SK-N-SH (cell line): ENCODE measurements at regions not wholly inside any gene's neighbourhood (a gene's known extent, or its start where the extent isn't known, plus 50 kb on each side); places are given as distances from the start of the nearest gene placed in this dataset.

ENCODE experiments used
- CTCF ChIA-PET: fragments of 300-600, 350-600 bp; formaldehyde crosslinking; extraction: SDS; loops from one replicate; lab custom pipeline; 2021; lab: Yijun Ruan, JAX
- POLR2A ChIA-PET: fragments of 350-600 bp; sonication (Branson Sonifier 250); formaldehyde crosslinking; extraction: SDS; loops from one replicate; lab custom pipeline; 2020; ENCODE audit warnings: antibody characterized with exemption, inconsistent platforms; lab: Yijun Ruan, JAX
- DNase-seq: peaks from one replicate; pipeline ENCODE4 v3.0.0; 2012
- H2AFZ ChIP-seq: fragments of 200-600 bp; sonication (generic); 2 replicates; pipeline ENCODE4 v1.8.1; 2016; ENCODE audit warnings: antibody characterized with exemption, mild to moderate bottlenecking, low read depth
- H3F3A ChIP-seq: fragments of 200-600 bp; sonication (generic); replicated peaks from 2 replicates; pipeline ENCODE3; 2016; ENCODE audit warnings: antibody characterized with exemption, mild to moderate bottlenecking; ENCODE audit not compliant: insufficient read depth
- H3K27ac ChIP-seq, 2 experiments: fragments of 200-500 bp in 1 of 2; fragments of 200-600 bp in 1 of 2; sonication (Bioruptor generic) in 1 of 2; sonication (generic), shearing (Covaris generic) in 1 of 2; 2 replicates each; pipeline versions ENCODE4 v1.5.1 to v1.6.1; 2014 to 2016; ENCODE audit warnings: low read depth in 2 of 2, inconsistent platforms in 1 of 2, low read length in 1 of 2, mild to moderate bottlenecking in 1 of 2, mixed read lengths in 1 of 2
- H3K27me3 ChIP-seq: fragments of 200-600 bp; sonication (generic), shearing (Covaris generic); 2 replicates; pipeline ENCODE4 v1.6.1; 2016; ENCODE audit warnings: mixed run types; ENCODE audit not compliant: insufficient read depth
- H3K36me3 ChIP-seq, 2 experiments: fragments of 200-500 bp in 1 of 2; fragments of 200-600 bp in 1 of 2; sonication (Bioruptor generic) in 1 of 2; sonication (generic) in 1 of 2; replicated peaks in 1 of 2; 2 replicates each; pipeline versions ENCODE3 to v1.5.1; 2014 to 2016; ENCODE audit warnings: low read length in 1 of 2, mild to moderate bottlenecking in 1 of 2; ENCODE audit not compliant: insufficient read depth in 2 of 2, control insufficient read depth in 1 of 2
- H3K4me1 ChIP-seq, 2 experiments: fragments of 200-500 bp in 1 of 2; fragments of 200-600 bp in 1 of 2; sonication (Bioruptor generic) in 1 of 2; sonication (generic), shearing (Covaris generic) in 1 of 2; 2 replicates each; pipeline versions ENCODE4 v1.5.1 to v1.6.1; 2014 to 2016; ENCODE audit warnings: low read depth in 1 of 2, low read length in 1 of 2, mixed run types in 1 of 2; ENCODE audit not compliant: insufficient read depth in 2 of 2, control insufficient read depth in 1 of 2
- H3K4me2 ChIP-seq: fragments of 200-600 bp; sonication (generic), shearing (Covaris generic); 2 replicates; pipeline ENCODE4 v1.6.1; 2017; ENCODE audit warnings: mixed run types
- H3K4me3 ChIP-seq, 2 experiments: fragments of 200-500 bp in 1 of 2; fragments of 200-600 bp in 1 of 2; sonication (Bioruptor generic) in 1 of 2; sonication (generic), shearing (Covaris generic) in 1 of 2; 2 replicates each; pipeline versions ENCODE4 v1.5.1 to v1.8.1; 2014 to 2016; ENCODE audit warnings: low read depth in 2 of 2, inconsistent platforms in 1 of 2, low read length in 1 of 2, mild to moderate bottlenecking in 1 of 2, mixed read lengths in 1 of 2, moderate library complexity in 1 of 2
- H3K79me2 ChIP-seq: fragments of 200-600 bp; sonication (generic); 2 replicates; pipeline ENCODE4 v1.8.1; 2017; ENCODE audit warnings: mild to moderate bottlenecking; ENCODE audit not compliant: insufficient read depth
- H3K9ac ChIP-seq: fragments of 200-600 bp; sonication (generic); 2 replicates; pipeline ENCODE4 v1.6.1; 2017; ENCODE audit warnings: mixed run types
- H3K9me2 ChIP-seq: fragments of 200-600 bp; sonication (generic); 2 replicates; pipeline ENCODE4 v1.6.1; 2017; ENCODE audit warnings: mixed run types
- H3K9me3 ChIP-seq: fragments of 200-600 bp; sonication (generic); 2 replicates; pipeline ENCODE4 v1.6.1; 2017; ENCODE audit warnings: mixed run types, mild to moderate bottlenecking, moderate library complexity
- H4K20me1 ChIP-seq: fragments of 200-600 bp; sonication (generic); 2 replicates; pipeline ENCODE4 v1.6.1; 2017; ENCODE audit warnings: mild to moderate bottlenecking, mixed run types; ENCODE audit not compliant: insufficient read depth
- CHD2 ChIP-seq: fragments of 150-350 bp; IDR thresholded peaks from 2 replicates; pipeline ENCODE4 v1.6.1; 2018; ENCODE audit warnings: low read length; ENCODE audit not compliant: partially characterized antibody
- EP300 ChIP-seq, 2 experiments: IDR thresholded peaks; 2 replicates each; pipeline versions ENCODE4 v1.4.0 to v1.6.1; 2012; ENCODE audit warnings: borderline replicate concordance in 1 of 2, low read depth in 1 of 2, low read length in 1 of 2
- EZH2phosphoT487 ChIP-seq: fragments of 200-600 bp; sonication (generic); IDR thresholded peaks from 2 replicates; pipeline ENCODE4 v1.6.1; 2017; ENCODE audit warnings: low read depth, mixed run types, mild to moderate bottlenecking, antibody characterized with exemption, moderate library complexity, borderline replicate concordance
- FOXJ3 ChIP-seq: sonication (generic); formaldehyde crosslinking; IDR thresholded peaks from 2 replicates; pipeline ENCODE4 v1.5.1; 2020; ENCODE audit warnings: mild to moderate bottlenecking, missing genetic modification reagents
- FOXM1 ChIP-seq: IDR thresholded peaks from 2 replicates; pipeline ENCODE4 v1.4.0; 2012; ENCODE audit warnings: low read depth, mild to moderate bottlenecking
- GABPA ChIP-seq: IDR thresholded peaks from 2 replicates; pipeline ENCODE4 v1.4.0; 2012; ENCODE audit warnings: low read depth, mild to moderate bottlenecking
- GATA2 ChIP-seq: sonication (generic); formaldehyde crosslinking; IDR thresholded peaks from 2 replicates; pipeline ENCODE4 v1.5.0; 2020; ENCODE audit warnings: mild to moderate bottlenecking, missing genetic modification reagents
- MAX ChIP-seq: IDR thresholded peaks from 2 replicates; pipeline ENCODE4 v1.4.0; 2012; ENCODE audit warnings: low read depth
- MEF2A ChIP-seq: IDR thresholded peaks from 2 replicates; pipeline ENCODE4 v1.4.0; 2012; ENCODE audit warnings: low read depth, borderline replicate concordance
- NFIC ChIP-seq: IDR thresholded peaks from 2 replicates; pipeline ENCODE4 v1.4.0; 2012; ENCODE audit warnings: borderline replicate concordance
- NRF1 ChIP-seq: IDR thresholded peaks from 2 replicates; pipeline ENCODE4 v1.6.1; 2012; ENCODE audit warnings: low read depth, mild to moderate bottlenecking, low read length
- PBX3 ChIP-seq: IDR thresholded peaks from 2 replicates; pipeline ENCODE4; 2012
- RAD21 ChIP-seq: IDR thresholded peaks from 2 replicates; pipeline ENCODE4 v1.6.1; 2012; ENCODE audit warnings: mild to moderate bottlenecking, low read length
- RFX5 ChIP-seq: IDR thresholded peaks from 2 replicates; pipeline ENCODE4 v1.6.1; 2012; ENCODE audit warnings: mild to moderate bottlenecking, improper control_type of control experiment, low read length
- RXRA ChIP-seq: IDR thresholded peaks from 2 replicates; pipeline ENCODE4 v1.4.0; 2012; ENCODE audit warnings: low read depth, mild to moderate bottlenecking, borderline replicate concordance
- SIN3A ChIP-seq: IDR thresholded peaks from 2 replicates; pipeline ENCODE4 v1.6.1; 2012; ENCODE audit warnings: low read depth, mild to moderate bottlenecking, low read length, moderate library complexity, borderline replicate concordance
- TCF12 ChIP-seq: IDR thresholded peaks from 2 replicates; pipeline ENCODE4 v1.4.0; 2012
- TEAD4 ChIP-seq: IDR thresholded peaks from 2 replicates; pipeline ENCODE4 v1.4.0; 2012; ENCODE audit warnings: mild to moderate bottlenecking, borderline replicate concordance; ENCODE audit not compliant: insufficient read depth
- USF1 ChIP-seq: IDR thresholded peaks from 2 replicates; pipeline ENCODE4 v1.4.0; 2012; ENCODE audit warnings: low read depth, borderline replicate concordance
- USF2 ChIP-seq: fragments of 150-350 bp; IDR thresholded peaks from 2 replicates; pipeline ENCODE4 v1.6.1; 2017; ENCODE audit warnings: antibody characterized with exemption, low read length, low read depth, borderline replicate concordance
- ZBTB33 ChIP-seq: IDR thresholded peaks from 2 replicates; pipeline ENCODE4 v1.4.0; 2012; ENCODE audit warnings: low read depth, borderline replicate concordance
- WGBS: methylation state at CpG from one replicate; pipeline ENCODE4 v1.1.6; 2017; ENCODE audit warnings: low lambda C conversion rate; 5-methylcytosine and 5-hydroxymethylcytosine counted together

GRCh38 chr2:188189356-188189755 is 102.3 kb upstream of the GULP1 start:
- H3K27ac ChIP-seq, result no peak overlapping the region
- no peaks in the 10 kb centered on the region for H3K27me3 ChIP-seq
- TF ChIP-seq PBX3, result no peak
- TF ChIP-seq TEAD4, result no peak
- no peak for TF ChIP-seq EP300 (IDR thresholded peaks at IDR 0.05; ENCODE audit: borderline replicate concordance in 1 of 2, low read depth in 1 of 2, low read length in 1 of 2)
- no peak for TF ChIP-seq GATA2 (CRISPR knock-in tag)
- no peak for TF ChIP-seq USF1
- no peak for TF ChIP-seq SIN3A
- TF ChIP-seq TCF12, result no peak
- no peak for TF ChIP-seq CHD2
- TF ChIP-seq NFIC, result no peak
- TF ChIP-seq, all 33 proteins: peak for 0
- H3K4me2 ChIP-seq, result no peak overlapping the region
- H3K36me3 ChIP-seq, result no peaks in the 10 kb centered on the region
- no peaks in the 10 kb centered on the region for H3K79me2 ChIP-seq
- H2AFZ ChIP-seq, result peak overlapping the region; percentile 39; the same call in 1 of the 2 replicates
- H4K20me1 ChIP-seq, result no peaks in the 10 kb centered on the region
- no peaks in the 10 kb centered on the region for H3F3A ChIP-seq
- no peaks in the 10 kb centered on the region for H3K4me1 ChIP-seq
- 54% methylated on average over 3 of the region's 3 CpGs for WGBS
- no peaks in the 10 kb centered on the region for H3K9me3 ChIP-seq
- ChIA-PET CTCF (no interaction called here), POLR2A (no interaction called here)
- H3K4me3 ChIP-seq, result no peak overlapping the region
- H3K9me2 ChIP-seq, result no peaks in the 10 kb centered on the region
- H3K9ac ChIP-seq, result no peak overlapping the region
- DNase-seq, result no peak

- no peak for DNase-seq
- ChIA-PET CTCF (interaction anchor here (1.2 kb wide), 1 partner anchor 10 kb away, joined by 3 read pairs; no protein-coding TSS in a partner anchor), POLR2A (no interaction called here)
- H3K4me2 ChIP-seq, result no peak overlapping the region
- no peaks in the 10 kb centered on the region for H3K36me3 ChIP-seq
- TF ChIP-seq EZH2phosphoT487 (no peak), TEAD4 (no peak), NRF1 (no peak), RFX5 (no peak), TCF12 (no peak), MAX (no peak), ZBTB33 (no peak), SIN3A (no peak), GATA2 (CRISPR knock-in tag) (no peak), PBX3 (no peak), CHD2 (no peak), RAD21 (no peak), FOXJ3 (CRISPR knock-in tag) (no peak), MEF2A (no peak), NFIC (no peak), USF2 (no peak), GABPA (no peak), EP300 (IDR thresholded peaks at IDR 0.05; ENCODE audit: borderline replicate concordance in 1 of 2, low read depth in 1 of 2, low read length in 1 of 2) (no peak), FOXM1 (no peak), RXRA (no peak)
- H3K9ac ChIP-seq, result no peak overlapping the region
- WGBS, result 75% methylated on average over 1 of the region's 1 CpG
- no peak overlapping the region for H3K27ac ChIP-seq
- no peaks in the 10 kb centered on the region for H3K27me3 ChIP-seq
- H3K4me1 ChIP-seq, result no peaks in the 10 kb centered on the region; a peak in 1 of 4 replicates
- no peak overlapping the region for H2AFZ ChIP-seq
- no peaks in the 10 kb centered on the region for H3K79me2 ChIP-seq
- H3K9me3 ChIP-seq, result no peaks in the 10 kb centered on the region
- no peaks in the 10 kb centered on the region for H3F3A ChIP-seq
- H4K20me1 ChIP-seq, result no peaks in the 10 kb centered on the region
- no peaks in the 10 kb centered on the region for H3K9me2 ChIP-seq
- H3K4me3 ChIP-seq, result no peak overlapping the region
These were observed 98.4 kb upstream of the GULP1 start for GRCh38 chr2:188193230-188193629.
